ENCODE measurements at regions not wholly inside any gene's neighbourhood (a gene's known extent, or its start where the extent isn't known, plus 50 kb on each side); places are given as distances from the start of the nearest gene placed in this dataset.

DNA sequence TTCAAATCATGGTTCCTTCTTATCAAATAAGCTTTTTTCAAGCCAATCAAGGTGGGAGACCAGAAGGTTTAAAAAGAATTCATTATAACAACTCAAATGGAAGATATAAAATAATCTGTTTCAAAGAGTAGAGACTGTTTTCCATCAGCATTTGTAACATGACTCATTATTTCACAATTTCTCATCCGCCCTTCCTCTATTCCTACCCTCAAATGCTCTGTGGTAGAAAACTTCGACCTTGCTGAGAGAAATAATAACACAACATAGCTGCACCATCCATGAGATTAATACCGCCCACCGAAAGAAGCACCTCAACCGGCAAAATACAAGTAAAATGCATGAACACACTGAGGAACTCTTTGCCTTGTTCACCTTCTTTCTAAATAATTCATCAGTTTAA, 2039.2 kb upstream of the CELF4 start:
- Histone ChIP-seq H3K4me3 (ENCODE audit: insufficient read length, low read depth) (no peak overlapping the region), H3K4me1 (ENCODE audit: insufficient read depth, insufficient read length) (no peaks in the 10 kb centered on the region), H3K9me3 (ENCODE audit: insufficient read depth, low read length) (no peaks in the 10 kb centered on the region), H3K9ac (ENCODE audit: insufficient read length, low read depth) (no peak overlapping the region), H3K36me3 (ENCODE audit: insufficient read depth, insufficient read length, low read length) (no peaks in the 10 kb centered on the region), H3K27me3 (ENCODE audit: insufficient read depth, insufficient read length) (no peaks in the 10 kb centered on the region)
- TF ChIP-seq YY1 (IDR thresholded peaks at IDR 0.05; ENCODE audit: insufficient read depth, insufficient read length) (no peak), ZNF274 (IDR thresholded peaks at IDR 0.05; ENCODE audit: low read depth, low read length) (no peak), SUZ12 (IDR thresholded peaks at IDR 0.05; ENCODE audit: extremely low read depth, insufficient read depth, insufficient read length) (no peak)
- no peak for DNase-seq (ENCODE audit: low read depth, low spot score)

DNA sequence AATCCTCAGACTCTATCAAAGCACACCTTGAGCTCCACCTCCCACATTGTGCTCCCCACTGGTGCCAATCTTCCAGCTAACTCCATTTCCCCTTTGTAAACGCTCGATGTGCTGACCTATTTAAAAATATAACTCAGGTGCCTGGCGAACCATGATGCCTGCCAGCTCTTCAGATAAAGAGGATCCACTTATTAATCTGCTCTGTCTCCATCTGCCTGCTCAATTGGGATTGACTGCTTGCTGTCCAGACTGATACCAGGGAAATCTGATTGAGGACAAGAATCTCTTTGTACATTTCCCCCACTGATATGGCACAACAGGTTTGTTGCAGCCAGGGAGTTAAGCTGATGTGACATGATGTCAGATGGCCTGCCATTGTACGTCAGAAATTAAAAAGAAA, 2036.5 kb upstream of the CELF4 start:
- DNase-seq (ENCODE audit: low read depth, low spot score), result no peak
- no peaks in the 10 kb centered on the region for H3K9me3 ChIP-seq (ENCODE audit: insufficient read depth, low read length)
- no peak overlapping the region for H3K9ac ChIP-seq (ENCODE audit: insufficient read length, low read depth)
- no peak overlapping the region for H3K4me3 ChIP-seq (ENCODE audit: insufficient read length, low read depth)
- TF ChIP-seq SUZ12 (IDR thresholded peaks at IDR 0.05; ENCODE audit: extremely low read depth, insufficient read depth, insufficient read length) (no peak), YY1 (IDR thresholded peaks at IDR 0.05; ENCODE audit: insufficient read depth, insufficient read length) (no peak), ZNF274 (IDR thresholded peaks at IDR 0.05; ENCODE audit: low read depth, low read length) (no peak)
- H3K4me1 ChIP-seq (ENCODE audit: insufficient read depth, insufficient read length), result no peaks in the 10 kb centered on the region
- H3K36me3 ChIP-seq (ENCODE audit: insufficient read depth, insufficient read length, low read length), result no peaks in the 10 kb centered on the region
- no peaks in the 10 kb centered on the region for H3K27me3 ChIP-seq (ENCODE audit: insufficient read depth, insufficient read length)

DNA sequence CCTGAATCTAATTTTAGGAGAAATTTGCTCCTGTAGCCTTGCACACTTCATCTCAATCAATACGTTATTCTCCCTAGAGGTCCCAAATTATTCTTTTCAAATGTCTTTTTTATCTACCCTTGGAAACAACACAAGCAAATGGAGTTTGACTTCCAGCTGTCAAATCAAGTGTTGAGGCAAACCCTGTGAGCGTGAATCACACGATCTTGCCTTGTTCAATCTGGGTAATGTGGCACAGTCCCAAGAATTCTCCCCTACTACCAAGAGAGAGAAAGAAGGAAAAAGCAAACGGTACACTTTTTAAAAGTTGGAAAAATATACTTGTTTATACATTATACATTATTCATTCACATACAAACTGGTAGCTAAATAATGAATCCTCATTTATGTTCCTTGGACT, 2035.3 kb upstream of the CELF4 start:
- no peaks in the 10 kb centered on the region for H3K9me3 ChIP-seq (ENCODE audit: insufficient read depth, low read length)
- no peaks in the 10 kb centered on the region for H3K27me3 ChIP-seq (ENCODE audit: insufficient read depth, insufficient read length)
- H3K36me3 ChIP-seq (ENCODE audit: insufficient read depth, insufficient read length, low read length), result no peaks in the 10 kb centered on the region
- no peak for DNase-seq (ENCODE audit: low read depth, low spot score)
- H3K4me1 ChIP-seq (ENCODE audit: insufficient read depth, insufficient read length), result no peaks in the 10 kb centered on the region
- H3K9ac ChIP-seq (ENCODE audit: insufficient read length, low read depth), result no peak overlapping the region
- TF ChIP-seq SUZ12 (IDR thresholded peaks at IDR 0.05; ENCODE audit: extremely low read depth, insufficient read depth, insufficient read length), result no peak
- TF ChIP-seq ZNF274 (IDR thresholded peaks at IDR 0.05; ENCODE audit: low read depth, low read length), result no peak
- no peak for TF ChIP-seq YY1 (IDR thresholded peaks at IDR 0.05; ENCODE audit: insufficient read depth, insufficient read length)
- H3K4me3 ChIP-seq (ENCODE audit: insufficient read length, low read depth), result no peak overlapping the region

DNA sequence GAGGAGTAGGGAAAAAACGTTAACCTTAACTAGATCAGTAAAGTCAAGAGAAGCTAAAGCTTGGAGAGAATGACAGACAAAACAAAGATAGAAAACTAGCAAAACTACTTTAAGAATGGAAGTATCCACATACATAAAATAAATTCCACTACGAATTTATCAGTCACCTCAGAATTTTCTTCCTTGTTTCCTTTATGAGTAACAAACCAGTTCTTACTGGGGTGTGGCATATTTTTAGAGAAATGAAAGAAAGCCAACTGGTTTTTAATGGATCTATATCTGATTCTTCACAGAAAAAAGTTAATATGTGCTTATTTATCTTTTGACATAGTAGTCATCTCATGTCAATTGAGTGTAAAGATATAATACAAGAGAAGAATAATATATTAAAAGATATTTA, 2033.7 kb upstream of the CELF4 start:
- Histone ChIP-seq H3K27me3 (ENCODE audit: insufficient read depth, insufficient read length) (no peaks in the 10 kb centered on the region), H3K4me1 (ENCODE audit: insufficient read depth, insufficient read length) (no peaks in the 10 kb centered on the region), H3K9ac (ENCODE audit: insufficient read length, low read depth) (no peak overlapping the region), H3K4me3 (ENCODE audit: insufficient read length, low read depth) (no peak overlapping the region), H3K36me3 (ENCODE audit: insufficient read depth, insufficient read length, low read length) (no peaks in the 10 kb centered on the region), H3K9me3 (ENCODE audit: insufficient read depth, low read length) (peaks cover 8% of the 10 kb centered on the region; the same call in 1 of the 2 replicates)
- DNase-seq (ENCODE audit: low read depth, low spot score), result no peak
- TF ChIP-seq SUZ12 (IDR thresholded peaks at IDR 0.05; ENCODE audit: extremely low read depth, insufficient read depth, insufficient read length) (no peak), ZNF274 (IDR thresholded peaks at IDR 0.05; ENCODE audit: low read depth, low read length) (no peak), YY1 (IDR thresholded peaks at IDR 0.05; ENCODE audit: insufficient read depth, insufficient read length) (no peak)

DNA sequence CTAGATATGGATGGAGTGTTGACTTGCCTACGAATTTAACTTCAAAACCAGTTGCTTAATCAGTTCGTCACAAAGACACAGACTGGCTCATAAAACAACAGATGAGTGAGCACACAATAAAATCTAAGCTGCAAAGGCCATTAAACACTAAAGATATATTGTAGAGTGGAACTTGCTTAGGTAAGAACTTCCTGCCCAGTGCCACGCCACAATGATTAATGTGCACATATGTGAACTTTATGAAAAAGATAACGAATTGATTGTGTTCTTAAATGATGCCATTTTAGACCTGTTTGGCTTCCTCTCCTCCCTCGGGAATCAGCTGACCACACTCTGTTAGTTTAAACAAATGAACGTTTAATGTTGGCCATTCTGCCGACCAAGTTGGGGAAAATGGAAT, 2031.3 kb upstream of the CELF4 start:
- Histone ChIP-seq H3K4me3 (ENCODE audit: insufficient read length, low read depth) (no peak overlapping the region), H3K9me3 (ENCODE audit: insufficient read depth, low read length) (peaks cover 8% of the 10 kb centered on the region; the same call in 1 of the 2 replicates), H3K36me3 (ENCODE audit: insufficient read depth, insufficient read length, low read length) (no peaks in the 10 kb centered on the region), H3K9ac (ENCODE audit: insufficient read length, low read depth) (no peak overlapping the region), H3K4me1 (ENCODE audit: insufficient read depth, insufficient read length) (no peaks in the 10 kb centered on the region), H3K27me3 (ENCODE audit: insufficient read depth, insufficient read length) (no peaks in the 10 kb centered on the region)
- no peak for TF ChIP-seq YY1 (IDR thresholded peaks at IDR 0.05; ENCODE audit: insufficient read depth, insufficient read length)
- no peak for TF ChIP-seq SUZ12 (IDR thresholded peaks at IDR 0.05; ENCODE audit: extremely low read depth, insufficient read depth, insufficient read length)
- TF ChIP-seq ZNF274 (IDR thresholded peaks at IDR 0.05; ENCODE audit: low read depth, low read length), result no peak
- DNase-seq (ENCODE audit: low read depth, low spot score), result no peak

DNA sequence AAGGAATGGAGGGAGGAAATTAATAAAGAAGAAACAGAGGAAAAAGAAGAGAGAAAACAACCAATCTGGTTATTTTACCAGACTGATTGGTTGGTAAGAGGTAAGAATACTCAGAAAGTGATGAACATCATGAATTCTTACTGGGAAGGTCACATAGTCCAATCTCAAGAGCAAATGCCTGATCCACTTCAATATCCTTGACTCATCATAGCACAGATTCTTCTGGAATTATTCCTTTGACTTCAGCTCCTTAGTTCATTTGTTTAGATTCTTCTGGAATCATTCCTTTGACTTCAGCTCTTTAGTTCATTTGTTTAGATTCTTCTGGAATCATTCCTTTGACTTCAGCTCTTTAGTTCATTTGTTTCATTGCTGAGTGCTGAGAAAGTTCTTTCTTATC, 2030.6 kb upstream of the CELF4 start:
- no peak for DNase-seq (ENCODE audit: low read depth, low spot score)
- H3K27me3 ChIP-seq (ENCODE audit: insufficient read depth, insufficient read length), result no peaks in the 10 kb centered on the region
- no peaks in the 10 kb centered on the region for H3K36me3 ChIP-seq (ENCODE audit: insufficient read depth, insufficient read length, low read length)
- no peak overlapping the region for H3K9ac ChIP-seq (ENCODE audit: insufficient read length, low read depth)
- peaks cover 8% of the 10 kb centered on the region; the same call in 1 of the 2 replicates for H3K9me3 ChIP-seq (ENCODE audit: insufficient read depth, low read length)
- TF ChIP-seq ZNF274 (IDR thresholded peaks at IDR 0.05; ENCODE audit: low read depth, low read length) (no peak), SUZ12 (IDR thresholded peaks at IDR 0.05; ENCODE audit: extremely low read depth, insufficient read depth, insufficient read length) (no peak)
- no peaks in the 10 kb centered on the region for H3K4me1 ChIP-seq (ENCODE audit: insufficient read depth, insufficient read length)
- H3K4me3 ChIP-seq (ENCODE audit: insufficient read length, low read depth), result no peak overlapping the region

DNA sequence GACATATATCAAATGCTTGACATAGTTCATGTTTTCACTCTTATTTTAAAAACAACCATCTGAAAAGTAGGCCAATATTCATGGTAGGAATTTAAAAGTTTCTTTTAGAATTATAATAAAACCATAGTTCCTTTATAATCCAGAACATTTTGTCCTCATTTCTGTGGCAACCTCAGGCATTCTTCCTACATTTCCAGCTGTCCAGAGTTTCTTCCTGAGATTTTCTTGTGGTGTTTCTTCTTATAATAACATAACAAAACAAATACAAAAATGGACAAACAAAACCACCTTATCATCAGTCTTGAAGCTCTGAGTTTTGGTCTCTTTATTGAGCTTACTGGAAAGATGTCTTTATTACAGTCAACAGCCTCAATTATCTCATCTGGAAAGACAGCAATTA, 2028.6 kb upstream of the CELF4 start:
- TF ChIP-seq YY1 (IDR thresholded peaks at IDR 0.05; ENCODE audit: insufficient read depth, insufficient read length), result no peak
- TF ChIP-seq SUZ12 (IDR thresholded peaks at IDR 0.05; ENCODE audit: extremely low read depth, insufficient read depth, insufficient read length), result no peak
- no peak for TF ChIP-seq ZNF274 (IDR thresholded peaks at IDR 0.05; ENCODE audit: low read depth, low read length)
- Histone ChIP-seq H3K9ac (ENCODE audit: insufficient read length, low read depth) (no peak overlapping the region), H3K36me3 (ENCODE audit: insufficient read depth, insufficient read length, low read length) (no peaks in the 10 kb centered on the region), H3K9me3 (ENCODE audit: insufficient read depth, low read length) (peaks cover 8% of the 10 kb centered on the region; the same call in 1 of the 2 replicates), H3K4me1 (ENCODE audit: insufficient read depth, insufficient read length) (no peaks in the 10 kb centered on the region), H3K4me3 (ENCODE audit: insufficient read length, low read depth) (no peak overlapping the region), H3K27me3 (ENCODE audit: insufficient read depth, insufficient read length) (no peaks in the 10 kb centered on the region)
- no peak for DNase-seq (ENCODE audit: low read depth, low spot score)

DNA sequence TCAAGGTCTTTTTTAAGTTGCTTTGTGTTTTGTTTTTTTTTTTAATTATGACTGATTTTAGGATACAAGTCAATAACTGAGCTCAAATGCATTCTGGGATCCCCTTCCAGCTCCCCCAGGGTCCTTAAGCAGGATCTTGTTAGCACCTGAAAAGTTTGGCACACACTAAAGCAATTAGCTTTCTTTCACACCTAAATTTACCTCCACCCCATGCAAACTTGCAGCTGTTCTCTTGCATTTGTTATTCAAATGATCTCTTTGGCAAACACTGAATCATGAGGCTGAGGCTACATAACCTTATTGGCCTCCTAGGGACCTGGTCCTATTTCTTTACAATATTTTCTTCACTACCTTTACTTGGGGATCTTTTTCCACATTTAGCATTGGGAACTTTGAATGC, 2026.1 kb upstream of the CELF4 start:
- Histone ChIP-seq H3K36me3 (ENCODE audit: insufficient read depth, insufficient read length, low read length) (no peaks in the 10 kb centered on the region), H3K9me3 (ENCODE audit: insufficient read depth, low read length) (peaks cover 8% of the 10 kb centered on the region; the same call in 1 of the 2 replicates), H3K27me3 (ENCODE audit: insufficient read depth, insufficient read length) (no peaks in the 10 kb centered on the region), H3K4me3 (ENCODE audit: insufficient read length, low read depth) (no peak overlapping the region), H3K9ac (ENCODE audit: insufficient read length, low read depth) (no peak overlapping the region), H3K4me1 (ENCODE audit: insufficient read depth, insufficient read length) (no peaks in the 10 kb centered on the region)
- TF ChIP-seq SUZ12 (IDR thresholded peaks at IDR 0.05; ENCODE audit: extremely low read depth, insufficient read depth, insufficient read length) (no peak), ZNF274 (IDR thresholded peaks at IDR 0.05; ENCODE audit: low read depth, low read length) (no peak), YY1 (IDR thresholded peaks at IDR 0.05; ENCODE audit: insufficient read depth, insufficient read length) (no peak)
- DNase-seq (ENCODE audit: low read depth, low spot score), result peak; percentile 63

Data from NT2/D1 (cell line).